HG03095 (cell line): ENCODE measurements at regions not wholly inside any gene's neighbourhood (a gene's known extent, or its start where the extent isn't known, plus 50 kb on each side); places are given as distances from the start of the nearest gene placed in this dataset.
"Not testable (repeated sequence)": the region's sequence is repeated elsewhere in the genome, so short reads cannot be mapped to it uniquely, and the experiment has no call there.

Source experiments
- ATAC-seq: cut with Tn5 transposase; IDR thresholded peaks from one replicate; pipeline ENCODE4 v1.9.1; 2021; ENCODE audit warnings: moderate library complexity; ENCODE audit not compliant: unreplicated experiment

- ATAC-seq = not testable (repeated sequence)
These were observed 67.8 kb upstream of the GBE1 start for GRCh38 chr3:81829272-81829671.

DNA sequence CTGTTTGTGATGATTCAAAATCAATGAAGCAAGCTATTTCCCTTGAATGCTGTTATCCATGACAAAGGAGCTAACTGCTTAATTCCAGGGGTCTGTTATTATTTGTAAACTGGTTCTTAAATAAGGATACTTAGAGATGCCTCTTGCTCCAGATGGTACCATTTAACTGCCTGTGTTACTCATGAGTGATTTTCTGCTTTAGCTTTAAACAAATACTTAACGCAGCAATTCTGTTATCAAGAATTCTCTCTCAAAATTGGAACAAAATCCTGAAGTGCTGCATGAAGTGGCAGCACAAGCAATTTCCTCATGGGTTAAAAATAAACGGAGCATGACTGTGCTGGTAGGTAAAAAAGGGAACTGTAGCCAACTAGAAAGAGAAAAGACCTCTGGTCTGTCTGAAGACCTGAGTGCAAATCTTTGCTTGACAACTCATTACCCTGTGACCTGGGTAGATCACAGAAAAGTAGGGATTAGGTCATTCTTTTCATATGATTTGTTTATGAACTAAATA is 62.5 kb upstream of the GBE1 start:
- ATAC-seq = peak; percentile 94

DNA sequence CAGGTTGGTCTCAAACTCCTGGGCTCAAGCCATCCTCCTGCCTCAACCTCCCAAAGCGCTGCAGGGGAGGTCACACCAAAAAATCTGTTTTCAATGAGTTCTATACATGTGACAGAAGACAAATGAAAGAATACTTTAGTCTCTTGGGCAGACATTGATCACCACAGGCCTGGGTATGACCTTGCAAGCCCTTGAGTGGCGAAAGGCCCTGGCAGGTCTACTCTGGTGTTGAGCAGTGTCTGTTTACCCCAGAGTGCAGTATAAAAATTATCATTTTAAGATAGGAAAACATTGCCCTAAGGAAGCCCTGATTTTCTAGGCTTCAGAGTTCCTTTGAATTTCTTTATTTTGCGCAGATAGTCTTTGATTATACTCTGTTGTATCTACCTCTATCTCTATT is 61.6 kb upstream of the GBE1 start:
- no peak for ATAC-seq

DNA sequence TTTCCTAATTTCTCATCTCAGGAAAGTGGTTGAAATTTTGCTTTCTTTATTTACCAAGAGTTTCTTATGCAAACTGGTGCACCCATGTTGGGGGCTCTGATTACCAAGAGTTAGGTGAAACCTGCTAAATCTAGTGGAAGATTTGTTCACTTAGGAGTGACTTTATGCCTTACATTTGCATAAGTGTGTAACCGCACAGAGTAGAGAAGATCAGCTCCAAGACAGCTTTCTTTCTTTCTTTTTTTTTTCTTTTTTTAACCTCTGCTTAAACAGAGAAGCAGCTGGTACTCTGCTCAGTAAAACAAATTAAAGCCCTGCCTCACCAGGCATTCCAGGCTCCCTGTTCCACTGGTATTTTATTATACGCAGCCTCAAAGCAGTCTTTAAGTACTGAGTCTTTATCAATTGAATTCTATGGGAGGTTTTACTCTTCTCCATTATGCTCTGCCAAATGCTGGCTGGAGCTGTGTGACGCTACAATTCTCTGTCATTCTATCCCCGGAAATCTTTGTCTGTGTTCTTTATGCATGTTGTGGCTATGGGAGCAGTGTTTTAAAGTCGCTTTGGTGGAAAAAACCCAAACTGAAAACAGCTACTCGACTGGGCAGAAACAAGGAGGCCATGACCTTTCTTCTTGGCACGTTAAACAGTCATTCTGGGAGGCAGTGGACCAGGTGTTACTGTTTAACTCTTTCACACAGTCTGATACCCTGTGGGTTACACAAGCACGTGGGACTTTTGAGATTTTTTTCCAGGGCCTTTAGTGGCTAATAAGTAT is 55.2 kb upstream of the GBE1 start:
- ATAC-seq = peak; percentile 98

DNA sequence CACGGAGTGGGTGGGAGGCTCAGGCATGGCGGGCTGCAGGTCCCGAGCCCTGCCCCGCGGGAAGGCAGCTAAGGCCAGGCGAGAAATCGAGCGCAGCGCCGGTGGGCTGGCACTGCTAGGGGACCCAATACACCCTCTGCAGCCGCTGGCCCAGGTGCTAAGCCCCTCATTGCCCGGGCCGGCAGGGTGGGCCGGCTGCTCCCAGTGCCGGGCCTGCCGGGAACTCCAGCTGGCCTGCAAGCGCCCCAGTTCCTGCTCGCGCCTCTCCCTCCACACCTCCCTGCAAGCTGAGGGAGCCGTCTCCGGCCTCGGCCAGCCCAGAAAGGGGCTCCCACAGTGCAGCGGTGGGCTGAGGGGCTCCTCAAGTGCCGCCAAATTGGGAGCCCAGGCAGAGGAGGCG is 50.7 kb upstream of the GBE1 start:
- ATAC-seq = not testable (repeated sequence)
